ENCODE measurements at regions not wholly inside any gene's neighbourhood (a gene's known extent, or its start where the extent isn't known, plus 50 kb on each side); places are given as distances from the start of the nearest gene placed in this dataset. TPM values are rescaled to one million over a fixed set of nuclear protein-coding genes. Genes with fewer than 3 reads are reported as not detected.

- no peak overlapping the region for H3K27ac Mint-ChIP-seq
- TF ChIP-seq, protein P1, sequence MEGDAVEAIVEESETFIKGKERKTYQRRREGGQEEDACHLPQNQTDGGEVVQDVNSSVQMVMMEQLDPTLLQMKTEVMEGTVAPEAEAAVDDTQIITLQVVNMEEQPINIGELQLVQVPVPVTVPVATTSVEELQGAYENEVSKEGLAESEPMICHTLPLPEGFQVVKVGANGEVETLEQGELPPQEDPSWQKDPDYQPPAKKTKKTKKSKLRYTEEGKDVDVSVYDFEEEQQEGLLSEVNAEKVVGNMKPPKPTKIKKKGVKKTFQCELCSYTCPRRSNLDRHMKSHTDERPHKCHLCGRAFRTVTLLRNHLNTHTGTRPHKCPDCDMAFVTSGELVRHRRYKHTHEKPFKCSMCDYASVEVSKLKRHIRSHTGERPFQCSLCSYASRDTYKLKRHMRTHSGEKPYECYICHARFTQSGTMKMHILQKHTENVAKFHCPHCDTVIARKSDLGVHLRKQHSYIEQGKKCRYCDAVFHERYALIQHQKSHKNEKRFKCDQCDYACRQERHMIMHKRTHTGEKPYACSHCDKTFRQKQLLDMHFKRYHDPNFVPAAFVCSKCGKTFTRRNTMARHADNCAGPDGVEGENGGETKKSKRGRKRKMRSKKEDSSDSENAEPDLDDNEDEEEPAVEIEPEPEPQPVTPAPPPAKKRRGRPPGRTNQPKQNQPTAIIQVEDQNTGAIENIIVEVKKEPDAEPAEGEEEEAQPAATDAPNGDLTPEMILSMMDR (IDR thresholded peaks at IDR 0.05; ENCODE audit: unreplicated experiment): no peak
- no peaks in the 10 kb centered on the region for H3K36me3 Mint-ChIP-seq
- H3K4me1 Mint-ChIP-seq: peaks cover 7% of the 10 kb centered on the region
- no peak for DNase-seq (ENCODE audit: low spot score in 2 of 2, unreplicated experiment in 2 of 2)
- peaks cover 9% of the 10 kb centered on the region for H3K9me3 Mint-ChIP-seq
- no peak overlapping the region for H3K4me3 Mint-ChIP-seq
- peaks cover 23% of the 10 kb centered on the region for H3K27me3 Mint-ChIP-seq (ENCODE audit: low read depth)
These were observed 56.5 kb upstream of the MAP3K7 start for GRCh38 chr6:90643381-90643780.

GRCh38 chr6:90637320-90637719, 50.4 kb upstream of the MAP3K7 start:
- peaks cover 23% of the 10 kb centered on the region for H3K9me3 Mint-ChIP-seq
- H3K27me3 Mint-ChIP-seq (ENCODE audit: low read depth): peaks cover 17% of the 10 kb centered on the region
- no peak for DNase-seq (ENCODE audit: low spot score in 2 of 2, unreplicated experiment in 2 of 2)
- peaks cover 1% of the 10 kb centered on the region for H3K4me1 Mint-ChIP-seq
- no peak overlapping the region for H3K27ac Mint-ChIP-seq
- TF ChIP-seq, protein P1 (IDR thresholded peaks at IDR 0.05; ENCODE audit: unreplicated experiment): no peak
- H3K36me3 Mint-ChIP-seq: no peaks in the 10 kb centered on the region
- no peak overlapping the region for H3K4me3 Mint-ChIP-seq

Small RNAs in the stretch of these regions (microRNA-seq; reads per million reads assigned to microRNA genes)
- not detected for gene MIR4643
